Ishikawa (cell line): ENCODE measurements at regions not wholly inside any gene's neighbourhood (a gene's known extent, or its start where the extent isn't known, plus 50 kb on each side); places are given as distances from the start of the nearest gene placed in this dataset.

Source experiments
- CEBPB ChIP-seq: IDR thresholded peaks from 2 replicates; pipeline ENCODE4 v1.6.1; 2012
- CREB1 ChIP-seq: IDR thresholded peaks from 2 replicates; pipeline ENCODE4 v1.6.1; 2012; ENCODE audit warnings: low read depth
- EGR1 ChIP-seq: IDR thresholded peaks from 2 replicates; pipeline ENCODE4 v1.6.1; 2012
- EP300 ChIP-seq: IDR thresholded peaks from 2 replicates; pipeline ENCODE4 v1.6.1; 2012; ENCODE audit warnings: borderline replicate concordance
- FOXM1 ChIP-seq: IDR thresholded peaks from 2 replicates; pipeline ENCODE4 v1.6.1; 2012; ENCODE audit warnings: low read depth, borderline replicate concordance
- MAX ChIP-seq: IDR thresholded peaks from 2 replicates; pipeline ENCODE4 v1.6.1; 2012
- NFIC ChIP-seq: IDR thresholded peaks from 2 replicates; pipeline ENCODE4 v1.6.1; 2012
- RAD21 ChIP-seq: IDR thresholded peaks from 2 replicates; pipeline ENCODE4 v1.6.1; 2012; ENCODE audit warnings: low read depth
- REST ChIP-seq: IDR thresholded peaks from 2 replicates; pipeline ENCODE4 v1.6.1; 2012; ENCODE audit warnings: low read depth, mild to moderate bottlenecking
- TAF1 ChIP-seq: IDR thresholded peaks from 2 replicates; pipeline ENCODE4 v1.6.1; 2012; ENCODE audit warnings: low read depth, mild to moderate bottlenecking
- TCF12 ChIP-seq: IDR thresholded peaks from 2 replicates; pipeline ENCODE4 v1.6.1; 2012; ENCODE audit warnings: low read depth
- TEAD4 ChIP-seq: IDR thresholded peaks from 2 replicates; pipeline ENCODE4 v1.6.1; 2012
- USF1 ChIP-seq: IDR thresholded peaks from 2 replicates; pipeline ENCODE4 v1.6.1; 2012
- YY1 ChIP-seq: IDR thresholded peaks from 2 replicates; pipeline ENCODE4 v1.6.1; 2012; ENCODE audit warnings: low read depth
- ZBTB7A ChIP-seq: IDR thresholded peaks from 2 replicates; pipeline ENCODE4 v1.6.1; 2012; ENCODE audit warnings: low read depth

GRCh38 chr11:127202105-127202504 is 201.5 kb upstream of the KIRREL3 start:
- TF ChIP-seq CREB1: no peak
- no peak for TF ChIP-seq EGR1
- TF ChIP-seq NFIC: no peak
- TF ChIP-seq TCF12: no peak
- TF ChIP-seq CEBPB: no peak
- no peak for TF ChIP-seq ZBTB7A
- TF ChIP-seq USF1: no peak
- no peak for TF ChIP-seq RAD21
- TF ChIP-seq FOXM1: no peak
- TF ChIP-seq MAX: no peak
- no peak for TF ChIP-seq TAF1
- no peak for TF ChIP-seq YY1
- no peak for TF ChIP-seq EP300
- no peak for TF ChIP-seq TEAD4
- no peak for TF ChIP-seq REST

- TF ChIP-seq TCF12 (no peak), NFIC (no peak), YY1 (no peak), EP300 (no peak), CEBPB (no peak), MAX (no peak), TEAD4 (no peak), ZBTB7A (no peak), RAD21 (no peak), USF1 (no peak), REST (no peak), CREB1 (no peak), FOXM1 (no peak)
Observed at GRCh38 chr11:127199306-127199801, 198.8 kb upstream of the KIRREL3 start.

- TF ChIP-seq REST (no peak), TAF1 (no peak), TEAD4 (no peak), YY1 (no peak), EGR1 (no peak), NFIC (no peak), FOXM1 (no peak), ZBTB7A (no peak), CREB1 (no peak), USF1 (no peak), RAD21 (no peak), TCF12 (no peak), MAX (no peak), EP300 (no peak), CEBPB (no peak)
Observed at GRCh38 chr11:127195501-127196120, 195.0 kb upstream of the KIRREL3 start.

- TF ChIP-seq EGR1: no peak
- no peak for TF ChIP-seq EP300
- no peak for TF ChIP-seq RAD21
Observed at GRCh38 chr11:127194521-127194920, 194.0 kb upstream of the KIRREL3 start.
